ENCODE measurements at regions not wholly inside any gene's neighbourhood (a gene's known extent, or its start where the extent isn't known, plus 50 kb on each side); places are given as distances from the start of the nearest gene placed in this dataset.
"Not testable (repeated sequence)": the region's sequence is repeated elsewhere in the genome, so short reads cannot be mapped to it uniquely, and the experiment has no call there.

- H3K4me3 ChIP-seq (ENCODE audit: low read depth, low read length), result no peak overlapping the region
- DNase-seq (ENCODE audit: low read depth), result no peak
- no peak for TF ChIP-seq CTCF (conservative IDR thresholded peaks at IDR 0.05; ENCODE audit: low read depth, low read length)
Observed at GRCh38 chr9:135281791-135282737, 194.6 kb downstream of the OLFM1 start.

- DNase-seq (ENCODE audit: low read depth), result no peak
- no peak overlapping the region for H3K4me3 ChIP-seq (ENCODE audit: low read depth, low read length)
- no peak for TF ChIP-seq CTCF (conservative IDR thresholded peaks at IDR 0.05; ENCODE audit: low read depth, low read length)
Observed at GRCh38 chr9:135282808-135283207, 195.3 kb downstream of the OLFM1 start.

GRCh38 chr9:135283671-135284070 lies 195.9 kb upstream of the PPP1R26 start:
- DNase-seq (ENCODE audit: low read depth), result no peak

GRCh38 chr9:135284386-135285134 lies 195.0 kb upstream of the PPP1R26 start:
- no peak overlapping the region for H3K4me3 ChIP-seq (ENCODE audit: low read depth, low read length)
- no peak for DNase-seq (ENCODE audit: low read depth)
- no peak for TF ChIP-seq CTCF (conservative IDR thresholded peaks at IDR 0.05; ENCODE audit: low read depth, low read length)

More at GRCh38 chr9:135283671-135284070, 195.9 kb upstream of the PPP1R26 start:
- no peak for TF ChIP-seq CTCF (conservative IDR thresholded peaks at IDR 0.05; ENCODE audit: low read depth, low read length)
- no peak overlapping the region for H3K4me3 ChIP-seq (ENCODE audit: low read depth, low read length)

- not testable (repeated sequence) for H3K4me3 ChIP-seq (ENCODE audit: low read depth, low read length); DNase-seq (ENCODE audit: low read depth)
Observed at GRCh38 chr9:135286187-135286925, 193.2 kb upstream of the PPP1R26 start.

GRCh38 chr9:135286961-135287360 lies 192.6 kb upstream of the PPP1R26 start:
- no peak for TF ChIP-seq CTCF (conservative IDR thresholded peaks at IDR 0.05; ENCODE audit: low read depth, low read length)
- H3K4me3 ChIP-seq (ENCODE audit: low read depth, low read length), result no peak overlapping the region
- DNase-seq (ENCODE audit: low read depth), result no peak

- no peak for DNase-seq (ENCODE audit: low read depth)
- TF ChIP-seq CTCF (conservative IDR thresholded peaks at IDR 0.05; ENCODE audit: low read depth, low read length), result no peak
- H3K4me3 ChIP-seq (ENCODE audit: low read depth, low read length), result no peak overlapping the region
Observed at GRCh38 chr9:135287627-135288026, 192.0 kb upstream of the PPP1R26 start.

Measured in epithelial cell of proximal tubule (primary cell).